Fibroblast of villous mesenchyme (primary cell): ENCODE measurements at regions not wholly inside any gene's neighbourhood (a gene's known extent, or its start where the extent isn't known, plus 50 kb on each side); places are given as distances from the start of the nearest gene placed in this dataset.

Source experiments
- DNase-seq: peaks from one replicate; pipeline ENCODE4 v3.0.0-alpha.2; 2010; ENCODE audit warnings: low read depth
- H3K4me3 ChIP-seq: 2 replicates; pipeline ENCODE4 v1.5.1; 2011; ENCODE audit warnings: low read depth, mild to moderate bottlenecking, low read length
- CTCF ChIP-seq: IDR thresholded peaks from 2 replicates; pipeline ENCODE4 v1.5.1; 2012; ENCODE audit warnings: low read depth, mild to moderate bottlenecking, low read length; ENCODE audit not compliant: insufficient read depth

- peak; percentile 16 for DNase-seq
- no peak for TF ChIP-seq CTCF
- H3K4me3 ChIP-seq = no peak overlapping the region
Measured at GRCh38 chr9:80556631-80557030, 984.9 kb downstream of the TLE4 start.

GRCh38 chr9:80555782-80556325 lies 984.1 kb downstream of the TLE4 start:
- DNase-seq = peak; percentile 10
- H3K4me3 ChIP-seq = no peak overlapping the region
- TF ChIP-seq CTCF = no peak

DNA sequence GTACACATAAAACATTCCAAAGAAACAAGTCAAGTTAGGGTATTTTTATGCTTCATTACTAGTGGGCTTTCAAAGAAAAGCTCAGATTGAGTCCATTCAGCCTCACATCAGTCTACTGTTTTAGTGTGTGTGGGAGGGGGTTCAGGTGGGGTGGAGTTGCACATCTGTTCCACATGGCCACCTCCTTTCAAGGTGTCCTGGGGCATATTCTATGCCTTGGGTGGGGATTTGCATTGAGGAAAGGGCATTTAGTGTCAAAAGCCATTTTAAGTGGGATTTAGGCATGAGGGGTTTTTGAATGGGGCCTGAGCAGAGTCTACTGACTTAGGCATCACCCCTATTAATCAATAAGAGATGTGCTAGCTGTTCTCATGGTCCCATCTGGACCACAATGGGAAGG lies 983.1 kb downstream of the TLE4 start:
- H3K4me3 ChIP-seq = no peak overlapping the region
- no peak for DNase-seq
- TF ChIP-seq CTCF = no peak

GRCh38 chr9:80554301-80554700 lies 982.5 kb downstream of the TLE4 start:
- no peak for DNase-seq
- no peak for TF ChIP-seq CTCF
- H3K4me3 ChIP-seq = no peak overlapping the region

DNA sequence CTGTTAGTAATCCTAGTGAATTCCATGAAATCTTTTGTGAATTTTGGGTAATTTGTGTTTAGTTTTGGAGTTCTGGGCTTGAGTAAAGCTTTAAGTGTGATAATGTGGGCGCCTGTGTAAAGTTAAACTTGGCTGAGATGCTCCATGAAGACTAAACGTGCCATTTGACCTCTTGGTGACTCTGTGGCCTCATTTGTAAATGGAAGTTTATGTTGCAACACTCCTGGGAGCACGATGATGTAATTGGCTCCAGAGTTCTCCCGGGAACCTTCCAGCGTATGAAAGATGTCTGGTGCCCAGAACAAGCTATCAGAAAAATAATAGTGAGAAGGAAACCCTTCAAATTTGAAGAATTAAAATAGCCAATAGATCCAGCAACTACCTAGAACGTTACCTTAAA lies 981.2 kb downstream of the TLE4 start:
- no peak for TF ChIP-seq CTCF
- H3K4me3 ChIP-seq = no peak overlapping the region
- DNase-seq = peak; percentile 70

DNA sequence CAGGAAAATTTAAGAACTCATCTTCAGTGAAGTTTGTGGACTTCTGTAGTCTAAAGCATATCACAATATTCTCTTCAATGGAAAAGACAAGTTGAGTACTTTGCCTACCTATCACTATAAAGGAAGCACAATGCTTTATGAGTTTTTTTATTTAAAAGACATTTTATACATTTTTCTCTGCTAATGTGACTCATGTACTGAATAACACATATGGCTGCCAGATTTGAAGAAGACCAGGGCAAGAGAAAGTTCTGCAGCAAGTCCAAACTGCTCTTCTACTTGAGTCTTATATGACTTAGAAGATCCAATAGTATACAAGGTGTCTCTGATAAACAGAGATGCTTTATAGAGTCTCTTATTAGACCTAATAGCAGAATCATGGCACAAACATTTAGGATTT lies 978.4 kb downstream of the TLE4 start:
- no peak for DNase-seq
- TF ChIP-seq CTCF = no peak

GRCh38 chr9:80547613-80548012 lies 975.8 kb downstream of the TLE4 start:
- DNase-seq = no peak
- TF ChIP-seq CTCF = no peak
- no peak overlapping the region for H3K4me3 ChIP-seq

More for the DNA sequence above, 978.4 kb downstream of the TLE4 start:
- H3K4me3 ChIP-seq = no peak overlapping the region
